Liver (tissue), 8 donors: ENCODE measurements at regions not wholly inside any gene's neighbourhood (a gene's known extent, or its start where the extent isn't known, plus 50 kb on each side); places are given as distances from the start of the nearest gene placed in this dataset.

ENCODE experiments used
- DNase-seq: peaks from one replicate; pipeline ENCODE4 v3.0.0-alpha.2; 2017; ENCODE audit warnings: low spot score
- H3K27ac ChIP-seq, 2 donors: one replicate each; pipeline ENCODE4 v1.7.0; 2013; ENCODE audit warnings: inconsistent platforms in 2 of 2, low read length in 2 of 2, control low read depth in 1 of 2, low read depth in 1 of 2, mild to moderate bottlenecking in 1 of 2
- H3K27me3 ChIP-seq, 4 donors: one replicate each; pipeline versions ENCODE4 v1.6.1 to v1.7.0; 2013; ENCODE audit warnings: low read length in 3 of 4, inconsistent platforms in 1 of 4, mild to moderate bottlenecking in 1 of 4, moderate library complexity in 1 of 4; ENCODE audit not compliant: control insufficient read depth in 4 of 4, insufficient read depth in 4 of 4
- H3K36me3 ChIP-seq, 4 donors: one replicate each; pipeline versions ENCODE4 v1.6.1 to v1.7.0; 2013; ENCODE audit warnings: low read length in 3 of 4, mild to moderate bottlenecking in 3 of 4, low read depth in 1 of 4, moderate library complexity in 1 of 4; ENCODE audit not compliant: control insufficient read depth in 4 of 4, insufficient read depth in 3 of 4
- H3K4me1 ChIP-seq, 4 donors: one replicate each; pipeline versions ENCODE4 v1.6.1 to v1.7.0; 2013; ENCODE audit warnings: low read length in 3 of 4, mild to moderate bottlenecking in 3 of 4, moderate library complexity in 1 of 4; ENCODE audit not compliant: control insufficient read depth in 4 of 4, insufficient read depth in 4 of 4
- H3K4me3 ChIP-seq, 3 donors: one replicate each; pipeline versions ENCODE4 v1.6.1 to v1.7.0; 2013; ENCODE audit warnings: low read length in 3 of 3, control low read depth in 1 of 3, low read depth in 1 of 3, mild to moderate bottlenecking in 1 of 3
- H3K9ac ChIP-seq, 2 donors: one replicate each; pipeline ENCODE4 v1.7.0; 2013; ENCODE audit warnings: low read length in 2 of 2, mild to moderate bottlenecking in 2 of 2, moderate library complexity in 2 of 2, control low read depth in 1 of 2, low read depth in 1 of 2
- H3K9me3 ChIP-seq, 4 donors: one replicate each; pipeline versions ENCODE4 v1.6.1 to v1.7.0; 2013; ENCODE audit warnings: low read length in 3 of 4; ENCODE audit not compliant: control insufficient read depth in 4 of 4
- ATF3 ChIP-seq: IDR thresholded peaks from 2 replicates; pipeline ENCODE4 v1.6.1; 2016; ENCODE audit warnings: antibody characterized with exemption
- CTCF ChIP-seq: fragments of 150-350 bp; IDR thresholded peaks from 2 replicates; pipeline ENCODE4 v1.5.1; 2017; ENCODE audit warnings: improper control_type of control experiment, low read depth, low read length; ENCODE audit not compliant: missing input control
- EGR1 ChIP-seq, 2 donors: IDR thresholded peaks; 2 replicates each; pipeline ENCODE4 v1.6.1; 2016 to 2018; ENCODE audit warnings: antibody characterized with exemption in 2 of 2, low read depth in 2 of 2
- FOXA1 ChIP-seq: IDR thresholded peaks from 2 replicates; pipeline ENCODE4 v1.6.1; 2016; ENCODE audit warnings: antibody characterized with exemption
- FOXA2 ChIP-seq: IDR thresholded peaks from 2 replicates; pipeline ENCODE4 v1.6.1; 2016; ENCODE audit warnings: antibody characterized with exemption
- GABPA ChIP-seq, 2 donors: IDR thresholded peaks in 1 of 2; conservative IDR thresholded peaks in 1 of 2; 2 replicates each; pipeline ENCODE4 v1.6.1; 2016; ENCODE audit warnings: antibody characterized with exemption in 2 of 2, mild to moderate bottlenecking in 1 of 2, moderate library complexity in 1 of 2
- HNF4A ChIP-seq, 2 donors: conservative IDR thresholded peaks; 2 replicates each; pipeline ENCODE4 v1.6.1; 2016; ENCODE audit warnings: antibody characterized with exemption in 2 of 2, mild to moderate bottlenecking in 2 of 2
- HNF4G ChIP-seq: IDR thresholded peaks from 2 replicates; pipeline ENCODE4 v1.6.1; 2016; ENCODE audit warnings: antibody characterized with exemption
- JUND ChIP-seq, 2 donors: IDR thresholded peaks; 2 replicates each; pipeline ENCODE4 v1.6.1; 2016; ENCODE audit warnings: antibody characterized with exemption in 2 of 2
- MAX ChIP-seq: IDR thresholded peaks from 2 replicates; pipeline ENCODE4 v1.6.1; 2016; ENCODE audit warnings: antibody characterized with exemption
- NR2F2 ChIP-seq: IDR thresholded peaks from 2 replicates; pipeline ENCODE4 v1.6.1; 2016; ENCODE audit warnings: antibody characterized with exemption
- RAD21 ChIP-seq, 2 donors: IDR thresholded peaks; 2 replicates each; pipeline ENCODE4 v1.6.1; 2016; ENCODE audit warnings: antibody characterized with exemption in 2 of 2, mild to moderate bottlenecking in 2 of 2
- SP1 ChIP-seq: IDR thresholded peaks from 2 replicates; pipeline ENCODE4 v1.6.1; 2018; ENCODE audit warnings: antibody characterized with exemption, mild to moderate bottlenecking
- TAF1 ChIP-seq: conservative IDR thresholded peaks from 2 replicates; pipeline ENCODE4 v1.6.1; 2016; ENCODE audit warnings: antibody characterized with exemption, mild to moderate bottlenecking
- YY1 ChIP-seq: IDR thresholded peaks from 2 replicates; pipeline ENCODE4 v1.6.1; 2016; ENCODE audit warnings: antibody characterized with exemption, mild to moderate bottlenecking
- ZBTB33 ChIP-seq: IDR thresholded peaks from 2 replicates; pipeline ENCODE4 v1.6.1; 2016; ENCODE audit warnings: antibody characterized with exemption
- WGBS: extraction: QIAGEN DNeasy Blood & Tissue Kit; methylation state at CpG from one replicate; pipeline ENCODE4 v1.1.7; 2013; 5-methylcytosine and 5-hydroxymethylcytosine counted together
- donor health status: healthy.
- donor health status: healthy.
- donor health status: healthy.
- donor health status: healthy.
- donor health status: healthy.

- no peaks in the 10 kb centered on the region for H3K36me3 ChIP-seq
- TF ChIP-seq FOXA2 (no peak), NR2F2 (no peak), ZBTB33 (no peak), JUND (IDR thresholded peaks at IDR 0.05) (no peak), GABPA (IDR thresholded peaks at IDR 0.05 in 1 of 2, conservative IDR thresholded peaks at IDR 0.05 in 1 of 2) (no peak), YY1 (no peak), CTCF (no peak), ATF3 (no peak), HNF4G (no peak), EGR1 (IDR thresholded peaks at IDR 0.05; ENCODE audit: low read depth in 2 of 2) (no peak), RAD21 (IDR thresholded peaks at IDR 0.05) (no peak)
- no peak overlapping the region for H3K9ac ChIP-seq
- 59% methylated on average over 2 of the region's 2 CpGs for WGBS
- H3K27me3 ChIP-seq, result peaks cover 0 to 4% (median 1%) of the 10 kb centered on the region in 4 donors
- H3K9me3 ChIP-seq, result no peaks in the 10 kb centered on the region
- H3K4me3 ChIP-seq, result no peak overlapping the region
- H3K27ac ChIP-seq, result no peak overlapping the region
- no peak for DNase-seq
- H3K4me1 ChIP-seq, result no peaks in the 10 kb centered on the region
Observed at GRCh38 chr10:84012831-84013458, 126.4 kb upstream of the GHITM start.

- Histone ChIP-seq H3K27ac (no peak overlapping the region), H3K4me1 (no peaks in the 10 kb centered on the region), H3K27me3 (peaks cover 0 to 4% (median 1%) of the 10 kb centered on the region in 4 donors), H3K9ac (no peak overlapping the region), H3K9me3 (no peaks in the 10 kb centered on the region), H3K4me3 (no peak overlapping the region), H3K36me3 (no peaks in the 10 kb centered on the region)
- 56% methylated on average over 6 of the region's 6 CpGs for WGBS
- DNase-seq, result no peak
- no peak for TF ChIP-seq YY1
- no peak for TF ChIP-seq GABPA (IDR thresholded peaks at IDR 0.05 in 1 of 2, conservative IDR thresholded peaks at IDR 0.05 in 1 of 2)
- TF ChIP-seq ZBTB33, result no peak
- no peak for TF ChIP-seq ATF3
- TF ChIP-seq FOXA2, result no peak
- no peak for TF ChIP-seq HNF4A (conservative IDR thresholded peaks at IDR 0.05)
- no peak for TF ChIP-seq FOXA1
- no peak for TF ChIP-seq RAD21 (IDR thresholded peaks at IDR 0.05)
- TF ChIP-seq JUND (IDR thresholded peaks at IDR 0.05), result no peak
- no peak for TF ChIP-seq MAX
- TF ChIP-seq SP1, result no peak
- no peak for TF ChIP-seq TAF1
Observed at GRCh38 chr10:84015877-84016595, 123.3 kb upstream of the GHITM start.
